Ascending aorta (tissue), 2 donors: ENCODE measurements at regions not wholly inside any gene's neighbourhood (a gene's known extent, or its start where the extent isn't known, plus 50 kb on each side); places are given as distances from the start of the nearest gene placed in this dataset.

Experiments used
- DNase-seq, 2 donors: peaks; one replicate each; pipeline ENCODE4 v3.0.0-alpha.2; 2019; ENCODE audit warnings: low spot score in 2 of 2
- H3K27ac ChIP-seq, 2 donors: fragments of 200-600 bp; sonication (generic); one replicate each; pipeline ENCODE4 v1.5.1; 2016 to 2017; ENCODE audit warnings: mild to moderate bottlenecking in 1 of 2
- H3K27me3 ChIP-seq: fragments of 200-600 bp; sonication (generic); one replicate; pipeline ENCODE4 v1.5.1; 2017
- H3K36me3 ChIP-seq, 2 donors: fragments of 200-600 bp; sonication (generic); one replicate each; pipeline ENCODE4 v1.5.1; 2016
- H3K4me1 ChIP-seq, 2 donors: fragments of 200-600 bp; sonication (generic); one replicate each; pipeline ENCODE4 v1.5.1; 2016 to 2017; ENCODE audit warnings: mild to moderate bottlenecking in 1 of 2
- H3K4me3 ChIP-seq, 2 donors: fragments of 200-600 bp; sonication (generic); one replicate each; pipeline ENCODE4 v1.5.1; 2016 to 2017; ENCODE audit warnings: mild to moderate bottlenecking in 1 of 2
- H3K9me3 ChIP-seq, 2 donors: fragments of 200-600 bp; sonication (generic); one replicate each; pipeline ENCODE4 v1.5.1; 2016
- CTCF ChIP-seq, 3 experiments: fragments of 200-600 bp in 2 of 3; fragments of 450-650 bp in 1 of 3; sonication (generic) in 2 of 3; IDR thresholded peaks; one replicate each; pipeline ENCODE4 v1.5.1; 2016 to 2019; ENCODE audit warnings: antibody characterized with exemption in 3 of 3, mild to moderate bottlenecking in 1 of 3, moderate library complexity in 1 of 3
- intact Hi-C: fragments of 100-400 bp; cut with DNase I; formaldehyde crosslinking; loops from one replicate; pipeline ENCODE4 v1.15.1; 2023

DNA sequence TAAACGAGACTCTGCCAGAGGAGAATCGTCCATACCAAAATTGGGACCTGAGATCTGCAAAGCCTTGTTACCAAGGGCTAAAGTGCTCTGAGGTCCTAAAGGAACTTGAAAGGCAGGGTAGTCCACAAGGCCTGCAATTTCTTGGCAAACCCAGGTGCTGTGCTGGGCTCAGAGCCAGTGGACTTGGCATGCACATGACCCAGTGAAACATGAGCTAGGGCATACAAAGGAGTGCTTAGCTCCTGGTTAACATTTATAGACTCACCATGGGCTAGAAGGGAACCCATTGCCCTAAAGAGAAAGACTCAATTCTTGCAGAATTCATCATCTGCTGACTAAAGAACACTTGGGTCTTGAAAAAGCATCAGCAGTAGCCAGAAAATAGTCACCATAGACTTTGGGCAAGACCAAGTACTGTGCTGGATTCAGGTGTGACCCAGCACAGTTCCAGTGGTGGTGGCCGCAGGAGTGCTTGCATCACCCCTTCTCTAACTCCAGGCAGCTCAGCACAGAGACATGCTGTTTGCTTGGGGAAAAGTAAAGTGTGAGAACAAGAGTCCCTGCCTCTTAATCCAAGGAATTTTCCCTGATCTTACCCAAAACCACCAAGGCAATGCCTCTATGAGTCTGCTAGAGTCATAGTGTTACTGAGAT is 1069.4 kb upstream of the ADGRL2 start:
- Histone ChIP-seq H3K27ac (no peak overlapping the region), H3K9me3 (no peaks in the 10 kb centered on the region), H3K4me1 (no peaks in the 10 kb centered on the region), H3K4me3 (no peak overlapping the region), H3K36me3 (no peaks in the 10 kb centered on the region), H3K27me3 (no peaks in the 10 kb centered on the region)
- no peak for DNase-seq
- intact Hi-C loops: no loop called here
- TF ChIP-seq CTCF (IDR thresholded peaks at IDR 0.05): no peak

- Histone ChIP-seq H3K27me3 (no peaks in the 10 kb centered on the region), H3K27ac (no peak overlapping the region), H3K9me3 (no peaks in the 10 kb centered on the region)
These were observed 1078.1 kb upstream of the ADGRL2 start for GRCh38 chr1:80722611-80723010.

DNA sequence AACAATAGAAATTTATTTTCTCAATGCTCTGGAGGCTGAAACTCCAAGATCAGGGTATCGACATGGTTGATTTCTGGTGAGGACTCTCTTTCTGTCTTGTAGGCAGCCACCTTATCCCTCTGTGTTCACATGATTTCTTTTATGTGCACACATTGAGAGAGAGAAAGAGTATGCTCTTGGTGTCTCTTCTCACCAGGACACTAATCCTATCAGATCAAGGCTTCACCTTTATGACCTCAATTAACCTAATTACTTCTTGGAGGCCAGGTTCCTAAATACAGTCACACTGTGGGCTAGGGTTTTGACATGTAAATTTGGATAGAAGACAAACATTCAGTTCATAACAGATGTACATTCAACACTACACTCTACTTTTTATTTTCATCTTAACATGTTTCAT is 1094.2 kb upstream of the ADGRL2 start:
- H3K4me1 ChIP-seq: no peaks in the 10 kb centered on the region
- no peaks in the 10 kb centered on the region for H3K9me3 ChIP-seq
- H3K27me3 ChIP-seq: no peaks in the 10 kb centered on the region
- no peak overlapping the region for H3K4me3 ChIP-seq
- no peak for DNase-seq
- no peaks in the 10 kb centered on the region for H3K36me3 ChIP-seq
- no peak for TF ChIP-seq CTCF (IDR thresholded peaks at IDR 0.05)
- no peak overlapping the region for H3K27ac ChIP-seq
- intact Hi-C loops: no loop called here

More at GRCh38 chr1:80722611-80723010, 1078.1 kb upstream of the ADGRL2 start:
- Histone ChIP-seq H3K4me1 (no peaks in the 10 kb centered on the region), H3K36me3 (no peaks in the 10 kb centered on the region), H3K4me3 (no peak overlapping the region)
- no peak for DNase-seq
- intact Hi-C loops: no loop called here
- no peak for TF ChIP-seq CTCF (IDR thresholded peaks at IDR 0.05)

- intact Hi-C loops: no loop called here
- no peak overlapping the region for H3K4me3 ChIP-seq
These were observed 1122.3 kb upstream of the ADGRL2 start for GRCh38 chr1:80678438-80678837.

DNA sequence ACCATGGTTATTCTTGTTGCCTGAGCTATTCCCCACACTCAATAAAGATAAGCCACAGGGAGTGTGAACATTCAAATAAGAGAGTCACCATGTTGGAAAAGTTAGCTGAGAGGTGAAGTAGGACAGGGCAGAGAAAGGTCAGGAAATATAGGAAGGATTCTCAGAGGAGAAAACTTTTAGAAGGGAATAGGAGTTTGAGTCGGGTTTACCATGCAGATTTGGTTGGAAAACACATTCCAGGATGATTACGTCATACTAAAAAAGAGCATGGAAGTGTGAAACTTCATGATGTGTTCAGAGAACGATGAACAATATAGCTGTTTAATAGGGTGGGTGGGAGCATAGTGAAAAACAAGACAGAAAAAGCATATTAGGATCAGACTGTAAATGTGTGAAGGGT is 1125.3 kb upstream of the ADGRL2 start:
- H3K4me1 ChIP-seq: no peaks in the 10 kb centered on the region
- TF ChIP-seq CTCF (IDR thresholded peaks at IDR 0.05): no peak
- DNase-seq: no peak
- no peak overlapping the region for H3K27ac ChIP-seq
- intact Hi-C loops: no loop called here
- H3K9me3 ChIP-seq: no peaks in the 10 kb centered on the region
- H3K4me3 ChIP-seq: no peak overlapping the region
- H3K27me3 ChIP-seq: no peaks in the 10 kb centered on the region
- no peaks in the 10 kb centered on the region for H3K36me3 ChIP-seq

More at GRCh38 chr1:80678438-80678837, 1122.3 kb upstream of the ADGRL2 start:
- Histone ChIP-seq H3K27me3 (no peaks in the 10 kb centered on the region), H3K27ac (no peak overlapping the region), H3K36me3 (no peaks in the 10 kb centered on the region), H3K9me3 (no peaks in the 10 kb centered on the region), H3K4me1 (no peaks in the 10 kb centered on the region)
- DNase-seq: no peak
- no peak for TF ChIP-seq CTCF (IDR thresholded peaks at IDR 0.05)
